ENCODE measurements at regions not wholly inside any gene's neighbourhood (a gene's known extent, or its start where the extent isn't known, plus 50 kb on each side); places are given as distances from the start of the nearest gene placed in this dataset.

DNA sequence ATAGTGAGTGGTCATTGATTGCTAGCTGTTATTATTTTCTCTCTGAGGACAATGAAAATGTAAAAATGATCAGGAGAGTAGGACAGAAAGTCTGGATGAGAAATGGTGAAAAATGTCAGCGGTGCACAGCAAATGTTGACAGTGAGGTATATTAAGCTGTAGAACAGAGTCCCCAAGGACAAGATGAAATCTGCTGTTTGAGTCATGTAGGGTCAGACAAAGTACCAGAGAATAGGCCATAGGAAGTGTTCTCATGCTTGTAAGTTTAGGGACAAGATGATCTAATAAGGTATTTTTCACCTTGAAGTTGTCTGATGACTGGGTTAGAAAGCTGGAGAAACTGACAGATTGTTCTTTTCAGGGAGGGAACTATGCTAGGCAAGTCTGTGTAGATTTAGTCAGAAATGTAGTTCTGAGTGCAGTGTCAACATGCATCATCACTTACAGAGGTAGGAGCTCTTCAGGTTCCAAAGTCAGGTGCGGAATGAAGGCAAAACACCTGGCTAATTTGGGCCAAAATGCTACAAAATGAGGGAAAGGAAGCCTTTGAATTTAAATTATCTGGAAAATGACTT is 369.3 kb downstream of the DLEU7 start:
- TF ChIP-seq, protein P1, sequence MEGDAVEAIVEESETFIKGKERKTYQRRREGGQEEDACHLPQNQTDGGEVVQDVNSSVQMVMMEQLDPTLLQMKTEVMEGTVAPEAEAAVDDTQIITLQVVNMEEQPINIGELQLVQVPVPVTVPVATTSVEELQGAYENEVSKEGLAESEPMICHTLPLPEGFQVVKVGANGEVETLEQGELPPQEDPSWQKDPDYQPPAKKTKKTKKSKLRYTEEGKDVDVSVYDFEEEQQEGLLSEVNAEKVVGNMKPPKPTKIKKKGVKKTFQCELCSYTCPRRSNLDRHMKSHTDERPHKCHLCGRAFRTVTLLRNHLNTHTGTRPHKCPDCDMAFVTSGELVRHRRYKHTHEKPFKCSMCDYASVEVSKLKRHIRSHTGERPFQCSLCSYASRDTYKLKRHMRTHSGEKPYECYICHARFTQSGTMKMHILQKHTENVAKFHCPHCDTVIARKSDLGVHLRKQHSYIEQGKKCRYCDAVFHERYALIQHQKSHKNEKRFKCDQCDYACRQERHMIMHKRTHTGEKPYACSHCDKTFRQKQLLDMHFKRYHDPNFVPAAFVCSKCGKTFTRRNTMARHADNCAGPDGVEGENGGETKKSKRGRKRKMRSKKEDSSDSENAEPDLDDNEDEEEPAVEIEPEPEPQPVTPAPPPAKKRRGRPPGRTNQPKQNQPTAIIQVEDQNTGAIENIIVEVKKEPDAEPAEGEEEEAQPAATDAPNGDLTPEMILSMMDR (IDR thresholded peaks at IDR 0.05; ENCODE audit: insufficient read depth, low read length, poor library complexity, severe bottlenecking): no peak
- no peak for TF ChIP-seq EZH2phosphoT487 (conservative IDR thresholded peaks at IDR 0.05; ENCODE audit: low read length)

All from SU-DHL-6 (cell line).